IMR-90 (cell line): ENCODE measurements at regions not wholly inside any gene's neighbourhood (a gene's known extent, or its start where the extent isn't known, plus 50 kb on each side); places are given as distances from the start of the nearest gene placed in this dataset.
A peak's percentile ranks its signal among the peaks of the same experiment; 100 is the strongest.

ENCODE experiments used
- ATAC-seq: fragments of 200-7000 bp; cut with Tn5 transposase; 2 replicates; pipeline ENCODE4 v1.9.1; 2020; ENCODE audit warnings: low read depth, mild to moderate bottlenecking, moderate library complexity
- BruUV-seq: library from RNA; stranded (reverse); fragments of 400-500 nt; replicated peaks from 2 replicates; lab custom pipeline; 2021; lab: Mats Ljungman, UMichigan
- CTCF ChIA-PET: fragments of 300-600 bp; formaldehyde crosslinking; extraction: SDS; loops from one replicate; lab custom pipeline; 2021; ENCODE audit warnings: antibody characterized with exemption; lab: Yijun Ruan, JAX
- POLR2A ChIA-PET: fragments of 300-600 bp; sonication (Branson Sonifier 250); formaldehyde crosslinking; loops from one replicate; lab custom pipeline; 2022; ENCODE audit warnings: antibody characterized with exemption; ENCODE audit not compliant: unreplicated experiment; lab: Charles Lee
- DNase-seq: peaks from one replicate; pipeline ENCODE4 v3.0.0; 2013
- H2AFZ ChIP-seq: replicated peaks from 2 replicates; pipeline ENCODE3; 2013; ENCODE audit warnings: low read length, mild to moderate bottlenecking; ENCODE audit not compliant: poor library complexity
- H2AK5ac ChIP-seq: 2 replicates; pipeline ENCODE4 v1.6.1; 2013; ENCODE audit warnings: low read depth, low read length, inconsistent platforms
- H2AK9ac ChIP-seq: replicated peaks from 2 replicates; pipeline ENCODE3; 2013; ENCODE audit warnings: mild to moderate bottlenecking, low read depth, low read length, moderate library complexity; ENCODE audit not compliant: poor library complexity
- H2BK120ac ChIP-seq: 2 replicates; pipeline ENCODE4 v1.6.1; 2013; ENCODE audit warnings: low read depth, low read length, inconsistent platforms
- H2BK15ac ChIP-seq: 3 replicates; pipeline ENCODE4 v1.6.1; 2013; ENCODE audit warnings: low read depth, low read length, inconsistent platforms
- H2BK20ac ChIP-seq: 2 replicates; pipeline ENCODE4 v1.6.1; 2013; ENCODE audit warnings: low read depth, mild to moderate bottlenecking, inconsistent platforms, low read length, moderate library complexity
- H2BK5ac ChIP-seq: 2 replicates; pipeline ENCODE4 v1.6.1; 2013; ENCODE audit warnings: mild to moderate bottlenecking, low read depth, low read length, inconsistent platforms; ENCODE audit not compliant: poor library complexity, severe bottlenecking
- H3K14ac ChIP-seq: replicated peaks from 2 replicates; pipeline ENCODE4 v1.6.1; 2013; ENCODE audit warnings: low read depth, low read length, inconsistent platforms
- H3K18ac ChIP-seq: 2 replicates; pipeline ENCODE4 v1.6.1; 2013; ENCODE audit warnings: low read depth, low read length, control low read depth
- H3K23ac ChIP-seq: 2 replicates; pipeline ENCODE4 v1.6.1; 2013; ENCODE audit warnings: low read depth, low read length, inconsistent platforms
- H3K27ac ChIP-seq: 2 replicates; pipeline ENCODE4 v1.5.1; 2013; ENCODE audit warnings: mild to moderate bottlenecking, control low read depth, low read length; ENCODE audit not compliant: insufficient read depth
- H3K27me3 ChIP-seq: 2 replicates; pipeline ENCODE4 v1.6.1; 2013; ENCODE audit warnings: low read length; ENCODE audit not compliant: control insufficient read depth, insufficient read depth
- H3K36me3 ChIP-seq: 2 replicates; pipeline ENCODE4 v1.6.1; 2013; ENCODE audit warnings: low read length, mixed read lengths; ENCODE audit not compliant: control insufficient read depth, insufficient read depth
- H3K4ac ChIP-seq: 2 replicates; pipeline ENCODE4 v1.6.1; 2013; ENCODE audit warnings: low read depth, low read length, inconsistent platforms
- H3K4me1 ChIP-seq: 2 replicates; pipeline ENCODE4 v1.6.1; 2013; ENCODE audit warnings: low read length, mixed read lengths; ENCODE audit not compliant: control insufficient read depth, insufficient read depth
- H3K4me2 ChIP-seq: 2 replicates; pipeline ENCODE4 v1.6.1; 2013; ENCODE audit warnings: low read depth, mild to moderate bottlenecking, control low read depth, low read length, moderate library complexity
- H3K4me3 ChIP-seq: 2 replicates; pipeline ENCODE4 v1.5.1; 2013; ENCODE audit warnings: low read depth, mild to moderate bottlenecking, control low read depth, low read length, moderate library complexity; ENCODE audit not compliant: insufficient read depth
- H3K56ac ChIP-seq: 2 replicates; pipeline ENCODE4 v1.6.1; 2013; ENCODE audit warnings: low read length, inconsistent platforms; ENCODE audit not compliant: insufficient read depth; ENCODE audit errors: extremely low read depth
- H3K79me1 ChIP-seq, 2 experiments: 2 replicates each; pipeline ENCODE4 v1.6.1; 2013; ENCODE audit warnings: low read length in 2 of 2, inconsistent platforms in 1 of 2, low read depth in 1 of 2
- H3K9ac ChIP-seq: 2 replicates; pipeline ENCODE4 v1.6.1; 2013; ENCODE audit warnings: low read depth, low read length, control low read depth
- H3K9me1 ChIP-seq: 2 replicates; pipeline ENCODE4 v1.6.1; 2013; ENCODE audit warnings: low read length, inconsistent platforms; ENCODE audit not compliant: insufficient read depth
- H3K9me3 ChIP-seq: 2 replicates; pipeline ENCODE4 v1.6.1; 2013; ENCODE audit warnings: low read length; ENCODE audit not compliant: control insufficient read depth, insufficient read depth
- H4K20me1 ChIP-seq: 2 replicates; pipeline ENCODE4 v1.6.1; 2013; ENCODE audit warnings: low read length, inconsistent platforms; ENCODE audit not compliant: insufficient read depth
- H4K5ac ChIP-seq: 2 replicates; pipeline ENCODE4 v1.6.1; 2013; ENCODE audit warnings: mild to moderate bottlenecking, low read depth, low read length, control low read depth
- H4K8ac ChIP-seq, 2 experiments: 2 replicates each; pipeline ENCODE4 v1.6.1; 2013; ENCODE audit warnings: low read depth in 2 of 2, low read length in 2 of 2, control low read depth in 1 of 2, inconsistent platforms in 1 of 2
- H4K91ac ChIP-seq: 2 replicates; pipeline ENCODE4 v1.6.1; 2013; ENCODE audit warnings: low read depth, low read length, inconsistent platforms; ENCODE audit not compliant: insufficient read depth
- CEBPB ChIP-seq: IDR thresholded peaks from 2 replicates; pipeline ENCODE4 v1.6.1; 2012; ENCODE audit warnings: low read depth, low read length, improper control_type of control experiment
- CHD1 ChIP-seq: IDR thresholded peaks from 2 replicates; pipeline ENCODE4 v1.6.1; 2012; ENCODE audit warnings: low read depth, low read length, improper control_type of control experiment
- FOS ChIP-seq: fragments of 150-350 bp; IDR thresholded peaks from 2 replicates; pipeline ENCODE4 v1.6.1; 2016; ENCODE audit warnings: low read depth, low read length
- MAZ ChIP-seq: IDR thresholded peaks from 2 replicates; pipeline ENCODE4 v1.6.1; 2012; ENCODE audit warnings: low read depth, mild to moderate bottlenecking, low read length, improper control_type of control experiment, moderate library complexity, borderline replicate concordance
- MXI1 ChIP-seq: IDR thresholded peaks from 2 replicates; pipeline ENCODE4 v1.6.1; 2012; ENCODE audit warnings: low read depth, mild to moderate bottlenecking, low read length, moderate library complexity, borderline replicate concordance
- NFE2L2 ChIP-seq: fragments of 150-350 bp; IDR thresholded peaks from 2 replicates; pipeline ENCODE4 v1.6.1; 2016; ENCODE audit warnings: low read depth, mild to moderate bottlenecking, low read length
- RCOR1 ChIP-seq: IDR thresholded peaks from 2 replicates; pipeline ENCODE4 v1.6.1; 2012; ENCODE audit warnings: mild to moderate bottlenecking, low read length, improper control_type of control experiment; ENCODE audit not compliant: insufficient replicate concordance
- RFX5 ChIP-seq: IDR thresholded peaks from 2 replicates; pipeline ENCODE4 v1.8.0; 2012; ENCODE audit warnings: low read depth, mild to moderate bottlenecking, low read length, moderate library complexity
- USF2 ChIP-seq: fragments of 150-350 bp; IDR thresholded peaks from 2 replicates; pipeline ENCODE4 v1.6.1; 2017; ENCODE audit warnings: mild to moderate bottlenecking, antibody characterized with exemption, low read length, low read depth
- WGBS, 2 experiments: methylation state at CpG; one replicate each; pipeline versions ENCODE4 v1.1.5 to v1.1.7; 2013; ENCODE audit warnings: missing lambda C conversion rate in 2 of 2; ENCODE audit not compliant: insufficient read length in 1 of 2; ENCODE audit errors: extremely low coverage in 2 of 2; 5-methylcytosine and 5-hydroxymethylcytosine counted together
- dilution Hi-C: fragments of 300-500 bp; cut with HindIII; formaldehyde crosslinking; loops from one replicate; pipeline ENCODE4 v1.14.3; 2018; ENCODE audit warnings: low sequenced_read_pairs; ENCODE audit not compliant: unreplicated experiment
- in situ Hi-C: fragments of 300-500 bp; cut with MboI; formaldehyde crosslinking; loops from 3 replicates; pipeline ENCODE4 v1.14.3; 2019; ENCODE audit warnings: low sequenced_read_pairs, inconsistent platforms, mixed read lengths
- intact Hi-C: fragments of 100-400 bp; cut with micrococcal nuclease; formaldehyde crosslinking; loops from 2 replicates; pipeline ENCODE4 v1.10.0; 2022

GRCh38 chr18:41058351-41059125 lies 896.5 kb upstream of the PIK3C3 start:
- Histone ChIP-seq H3K27ac (no peak overlapping the region), H2AFZ (no peak overlapping the region), H3K4me1 (peaks cover 2% of the 10 kb centered on the region; the same call in 1 of the 2 replicates), H4K91ac (no peak overlapping the region), H2BK20ac (no peak overlapping the region), H3K56ac (no peak overlapping the region), H3K14ac (no peak overlapping the region; the same call in 1 of the 2 replicates), H3K18ac (peak overlapping the region; percentile 60; the same call in 1 of the 2 replicates), H2AK5ac (no peak overlapping the region), H2BK5ac (no peak overlapping the region), H4K8ac (0 out of 4 replicates have a peak overlapping the region, but pooled peaks of 1 of the 2 experiments have one; percentile 4), H2AK9ac (no peak overlapping the region), H3K36me3 (no peaks in the 10 kb centered on the region), H3K9me1 (no peaks in the 10 kb centered on the region), H3K27me3 (no peaks in the 10 kb centered on the region), H3K23ac (no peak overlapping the region), H3K9ac (no peak overlapping the region), H4K20me1 (no peaks in the 10 kb centered on the region), H2BK15ac (no peak overlapping the region), H3K9me3 (no peaks in the 10 kb centered on the region), H3K4me3 (no peak overlapping the region), H2BK120ac (no peak overlapping the region), H3K79me1 (no peaks in the 10 kb centered on the region), H3K4me2 (peak overlapping the region; percentile 30; the same call in 1 of the 2 replicates), H3K4ac (no peak overlapping the region), H4K5ac (no peak overlapping the region)
- in situ Hi-C loops (no loop called here), intact Hi-C loops (no loop called here), dilution Hi-C loops (no loop called here)
- ChIA-PET CTCF (no interaction called here), POLR2A (no interaction called here)
- TF ChIP-seq USF2 (no peak), NFE2L2 (no peak), FOS (no peak), CHD1 (no peak), RCOR1 (no peak), RFX5 (no peak), CEBPB (no peak), MAZ (no peak), MXI1 (no peak)
- 80% methylated on average over 4 of the region's 9 CpGs; no CpG with 5 or more reads in 1 of the 2 experiments for WGBS, 2 experiments
- no TSS peak for BruUV-seq
- peak; percentile 35; the same call in 1 of the 2 replicates for ATAC-seq
- peak; percentile 34 for DNase-seq
